GM23338 (cell line): ENCODE measurements at regions not wholly inside any gene's neighbourhood (a gene's known extent, or its start where the extent isn't known, plus 50 kb on each side); places are given as distances from the start of the nearest gene placed in this dataset.

Experiments used
- ATAC-seq: fragments of 200-7000 bp; cut with Tn5 transposase; 3 replicates; pipeline ENCODE4 v1.9.1; 2020
- DNase-seq: peaks from one replicate; pipeline ENCODE4 v3.0.0-alpha.2; 2015; ENCODE audit warnings: low spot score
- H2AFZ ChIP-seq: fragments of 200-600 bp; sonication (generic); 2 replicates; pipeline ENCODE4 v1.8.0; 2016; ENCODE audit warnings: antibody characterized with exemption, mild to moderate bottlenecking, moderate library complexity
- H3F3A ChIP-seq: fragments of 200-600 bp; sonication (generic); replicated peaks from 2 replicates; pipeline ENCODE4 v1.8.0; 2017; ENCODE audit warnings: antibody characterized with exemption, mixed run types, low read depth
- H3K27ac ChIP-seq: fragments of 200-600 bp; sonication (generic); 2 replicates; pipeline ENCODE4 v1.6.1; 2016; ENCODE audit warnings: low read depth
- H3K27me3 ChIP-seq: fragments of 200-600 bp; sonication (generic); 2 replicates; pipeline ENCODE4 v1.8.0; 2016; ENCODE audit warnings: mild to moderate bottlenecking, mixed run types, moderate library complexity; ENCODE audit not compliant: insufficient read depth
- H3K36me3 ChIP-seq: fragments of 200-600 bp; sonication (generic); 2 replicates; pipeline ENCODE4 v1.8.0; 2016; ENCODE audit warnings: mild to moderate bottlenecking; ENCODE audit not compliant: insufficient read depth
- H3K4me1 ChIP-seq: fragments of 200-600 bp; sonication (generic); 2 replicates; pipeline ENCODE4 v1.8.0; 2016; ENCODE audit warnings: mild to moderate bottlenecking, moderate library complexity; ENCODE audit not compliant: insufficient read depth
- H3K4me2 ChIP-seq: fragments of 200-600 bp; sonication (generic); 2 replicates; pipeline ENCODE4 v1.7.1; 2017; ENCODE audit warnings: mixed run types
- H3K4me3 ChIP-seq: fragments of 200-600 bp; sonication (generic); 2 replicates; pipeline ENCODE4 v1.6.1; 2016; ENCODE audit warnings: mixed run types
- H3K79me2 ChIP-seq: fragments of 200-600 bp; sonication (generic); replicated peaks from 2 replicates; pipeline ENCODE4 v1.8.0; 2017; ENCODE audit warnings: mild to moderate bottlenecking; ENCODE audit not compliant: insufficient read depth
- H3K9me2 ChIP-seq: fragments of 200-600 bp; sonication (generic); 2 replicates; pipeline ENCODE4 v1.8.0; 2017; ENCODE audit not compliant: insufficient read depth
- H4K20me1 ChIP-seq: fragments of 200-600 bp; sonication (generic); replicated peaks from 2 replicates; pipeline ENCODE4 v1.8.0; 2017; ENCODE audit warnings: mild to moderate bottlenecking; ENCODE audit not compliant: insufficient read depth
- H3K27ac Mint-ChIP-seq: 2 replicates; pipeline ENCODE4 v1.8.0; 2020; ENCODE audit warnings: inconsistent platforms, mild to moderate bottlenecking, moderate library complexity, mixed read lengths
- H3K27me3 Mint-ChIP-seq: 3 replicates; pipeline ENCODE4 v1.8.0; 2022; ENCODE audit warnings: low read depth, mild to moderate bottlenecking, moderate library complexity, mixed read lengths, inconsistent platforms; ENCODE audit not compliant: insufficient read depth, poor library complexity
- H3K36me3 Mint-ChIP-seq: 3 replicates; pipeline ENCODE4 v1.8.0; 2021; ENCODE audit warnings: low read depth, mild to moderate bottlenecking, inconsistent platforms, moderate library complexity, mixed read lengths
- H3K4me1 Mint-ChIP-seq: 3 replicates; pipeline ENCODE4 v1.8.0; 2020; ENCODE audit warnings: mild to moderate bottlenecking, inconsistent platforms, mixed read lengths
- H3K4me3 Mint-ChIP-seq: 3 replicates; pipeline ENCODE4 v1.8.0; 2021; ENCODE audit warnings: moderate library complexity, mild to moderate bottlenecking, inconsistent platforms, mixed read lengths
- H3K9me3 Mint-ChIP-seq: 3 replicates; pipeline ENCODE4 v1.8.0; 2020; ENCODE audit warnings: moderate library complexity, mild to moderate bottlenecking, inconsistent platforms, mixed read lengths
- CREB1 ChIP-seq: fragments of 250-450 bp; sonication (Bioruptor Pico); IDR thresholded peaks from 2 replicates; pipeline ENCODE4 v1.5.0; 2020; ENCODE audit warnings: low read depth, mild to moderate bottlenecking, moderate library complexity
- ETS1 ChIP-seq: IDR thresholded peaks from 2 replicates; pipeline ENCODE4 v1.6.1; 2016; ENCODE audit warnings: antibody characterized with exemption
- EZH2 ChIP-seq: fragments of 200-600 bp; sonication (generic); IDR thresholded peaks from one replicate; pipeline ENCODE4 v1.8.0; 2017; ENCODE audit warnings: antibody characterized with exemption, mild to moderate bottlenecking, low read depth; ENCODE audit not compliant: unreplicated experiment
- EZH2phosphoT487 ChIP-seq: fragments of 200-600 bp; sonication (generic); IDR thresholded peaks from one replicate; pipeline ENCODE4 v1.8.1; 2018; ENCODE audit warnings: antibody characterized with exemption; ENCODE audit not compliant: unreplicated experiment
- JUNB ChIP-seq: IDR thresholded peaks from one replicate; pipeline ENCODE4 v1.6.1; 2016; ENCODE audit warnings: antibody characterized with exemption; ENCODE audit not compliant: unreplicated experiment
- NANOG ChIP-seq: IDR thresholded peaks from 2 replicates; pipeline ENCODE4 v1.6.1; 2016; ENCODE audit warnings: antibody characterized with exemption, borderline replicate concordance
- POLR2AphosphoS5 ChIP-seq: IDR thresholded peaks from 2 replicates; pipeline ENCODE4 v1.6.1; 2016; ENCODE audit warnings: antibody characterized with exemption, low read depth
- STAT1 ChIP-seq: IDR thresholded peaks from one replicate; pipeline ENCODE4 v1.6.1; 2016; ENCODE audit warnings: antibody characterized with exemption; ENCODE audit not compliant: unreplicated experiment
- ZNF114 ChIP-seq: fragments of 250-450 bp; sonication (Bioruptor Pico); IDR thresholded peaks from 2 replicates; pipeline ENCODE4 v1.5.0; 2020; ENCODE audit warnings: mild to moderate bottlenecking, moderate library complexity
- ZNF331 ChIP-seq: fragments of 250-450 bp; sonication (Bioruptor Pico); IDR thresholded peaks from 2 replicates; pipeline ENCODE4 v1.5.0; 2020; ENCODE audit warnings: low read depth, mild to moderate bottlenecking, moderate library complexity
- TF ChIP-seq, protein P1 (sequence below), 2 experiments: fragments of 200-600 bp in 1 of 2; sonication (generic) in 1 of 2; conservative IDR thresholded peaks; 2 replicates each; pipeline versions ENCODE4 v1.5.1 to v1.6.1; 2016 to 2017; ENCODE audit warnings: antibody characterized with exemption in 2 of 2, low read depth in 2 of 2, mild to moderate bottlenecking in 2 of 2, moderate library complexity in 1 of 2
- TF ChIP-seq, protein P2 (sequence below): IDR thresholded peaks from one replicate; pipeline ENCODE4 v1.6.1; 2018; ENCODE audit warnings: antibody characterized with exemption; ENCODE audit not compliant: unreplicated experiment
- TF ChIP-seq, protein P3 (sequence below): fragments of 250-450 bp; sonication (Bioruptor Pico); IDR thresholded peaks from 2 replicates; pipeline ENCODE4 v1.5.0; 2020; ENCODE audit warnings: mild to moderate bottlenecking, moderate library complexity

DNA sequence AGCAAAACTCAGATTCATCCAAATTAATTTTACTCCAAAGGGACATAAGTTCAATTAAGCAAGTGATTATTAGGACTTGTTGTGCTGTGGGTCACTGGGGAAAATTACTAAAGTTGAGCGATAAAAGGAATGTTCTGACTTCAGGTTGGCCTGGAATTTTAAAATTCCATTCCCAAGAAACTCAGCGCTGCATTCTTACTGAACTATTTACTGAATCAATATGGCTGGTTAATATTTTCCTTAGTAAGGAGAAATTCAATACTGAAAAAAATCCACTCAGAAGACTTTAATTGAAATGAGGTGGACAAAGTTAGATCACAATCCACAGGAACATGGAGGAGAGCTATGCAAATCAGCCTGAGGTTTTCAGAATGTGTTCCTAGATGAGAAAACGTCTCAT lies 578.9 kb upstream of the NR5A2 start:
- peaks cover 4% of the 10 kb centered on the region for H3K27me3 Mint-ChIP-seq
- Histone ChIP-seq H3K4me1 (no peaks in the 10 kb centered on the region; the same call in 1 of the 2 replicates), H2AFZ (no peak overlapping the region), H3K27me3 (no peaks in the 10 kb centered on the region), H3K36me3 (no peaks in the 10 kb centered on the region), H3K9me2 (peaks cover 15% of the 10 kb centered on the region), H3K27ac (no peak overlapping the region), H3F3A (no peaks in the 10 kb centered on the region), H3K4me2 (no peak overlapping the region), H4K20me1 (no peaks in the 10 kb centered on the region), H3K79me2 (no peaks in the 10 kb centered on the region), H3K4me3 (no peak overlapping the region)
- H3K4me3 Mint-ChIP-seq, result no peak overlapping the region
- ATAC-seq (no peak), DNase-seq (no peak)
- H3K27ac Mint-ChIP-seq, result no peak overlapping the region
- H3K9me3 Mint-ChIP-seq, result peaks cover 2% of the 10 kb centered on the region; the same call in 1 of the 3 replicates
- H3K36me3 Mint-ChIP-seq, result no peaks in the 10 kb centered on the region
- TF ChIP-seq STAT1 (no peak), POLR2AphosphoS5 (no peak), ETS1 (no peak), ZNF114 (CRISPR knock-in tag) (no peak), EZH2phosphoT487 (no peak), JUNB (no peak), ZNF331 (CRISPR knock-in tag) (no peak), NANOG (no peak), EZH2 (no peak), CREB1 (CRISPR knock-in tag) (no peak)
- TF ChIP-seq, protein P1, sequence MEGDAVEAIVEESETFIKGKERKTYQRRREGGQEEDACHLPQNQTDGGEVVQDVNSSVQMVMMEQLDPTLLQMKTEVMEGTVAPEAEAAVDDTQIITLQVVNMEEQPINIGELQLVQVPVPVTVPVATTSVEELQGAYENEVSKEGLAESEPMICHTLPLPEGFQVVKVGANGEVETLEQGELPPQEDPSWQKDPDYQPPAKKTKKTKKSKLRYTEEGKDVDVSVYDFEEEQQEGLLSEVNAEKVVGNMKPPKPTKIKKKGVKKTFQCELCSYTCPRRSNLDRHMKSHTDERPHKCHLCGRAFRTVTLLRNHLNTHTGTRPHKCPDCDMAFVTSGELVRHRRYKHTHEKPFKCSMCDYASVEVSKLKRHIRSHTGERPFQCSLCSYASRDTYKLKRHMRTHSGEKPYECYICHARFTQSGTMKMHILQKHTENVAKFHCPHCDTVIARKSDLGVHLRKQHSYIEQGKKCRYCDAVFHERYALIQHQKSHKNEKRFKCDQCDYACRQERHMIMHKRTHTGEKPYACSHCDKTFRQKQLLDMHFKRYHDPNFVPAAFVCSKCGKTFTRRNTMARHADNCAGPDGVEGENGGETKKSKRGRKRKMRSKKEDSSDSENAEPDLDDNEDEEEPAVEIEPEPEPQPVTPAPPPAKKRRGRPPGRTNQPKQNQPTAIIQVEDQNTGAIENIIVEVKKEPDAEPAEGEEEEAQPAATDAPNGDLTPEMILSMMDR (conservative IDR thresholded peaks at IDR 0.05; ENCODE audit: low read depth in 2 of 2), result no peak
- TF ChIP-seq, protein P2, sequence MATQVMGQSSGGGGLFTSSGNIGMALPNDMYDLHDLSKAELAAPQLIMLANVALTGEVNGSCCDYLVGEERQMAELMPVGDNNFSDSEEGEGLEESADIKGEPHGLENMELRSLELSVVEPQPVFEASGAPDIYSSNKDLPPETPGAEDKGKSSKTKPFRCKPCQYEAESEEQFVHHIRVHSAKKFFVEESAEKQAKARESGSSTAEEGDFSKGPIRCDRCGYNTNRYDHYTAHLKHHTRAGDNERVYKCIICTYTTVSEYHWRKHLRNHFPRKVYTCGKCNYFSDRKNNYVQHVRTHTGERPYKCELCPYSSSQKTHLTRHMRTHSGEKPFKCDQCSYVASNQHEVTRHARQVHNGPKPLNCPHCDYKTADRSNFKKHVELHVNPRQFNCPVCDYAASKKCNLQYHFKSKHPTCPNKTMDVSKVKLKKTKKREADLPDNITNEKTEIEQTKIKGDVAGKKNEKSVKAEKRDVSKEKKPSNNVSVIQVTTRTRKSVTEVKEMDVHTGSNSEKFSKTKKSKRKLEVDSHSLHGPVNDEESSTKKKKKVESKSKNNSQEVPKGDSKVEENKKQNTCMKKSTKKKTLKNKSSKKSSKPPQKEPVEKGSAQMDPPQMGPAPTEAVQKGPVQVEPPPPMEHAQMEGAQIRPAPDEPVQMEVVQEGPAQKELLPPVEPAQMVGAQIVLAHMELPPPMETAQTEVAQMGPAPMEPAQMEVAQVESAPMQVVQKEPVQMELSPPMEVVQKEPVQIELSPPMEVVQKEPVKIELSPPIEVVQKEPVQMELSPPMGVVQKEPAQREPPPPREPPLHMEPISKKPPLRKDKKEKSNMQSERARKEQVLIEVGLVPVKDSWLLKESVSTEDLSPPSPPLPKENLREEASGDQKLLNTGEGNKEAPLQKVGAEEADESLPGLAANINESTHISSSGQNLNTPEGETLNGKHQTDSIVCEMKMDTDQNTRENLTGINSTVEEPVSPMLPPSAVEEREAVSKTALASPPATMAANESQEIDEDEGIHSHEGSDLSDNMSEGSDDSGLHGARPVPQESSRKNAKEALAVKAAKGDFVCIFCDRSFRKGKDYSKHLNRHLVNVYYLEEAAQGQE, result no peak
- TF ChIP-seq, protein P3, sequence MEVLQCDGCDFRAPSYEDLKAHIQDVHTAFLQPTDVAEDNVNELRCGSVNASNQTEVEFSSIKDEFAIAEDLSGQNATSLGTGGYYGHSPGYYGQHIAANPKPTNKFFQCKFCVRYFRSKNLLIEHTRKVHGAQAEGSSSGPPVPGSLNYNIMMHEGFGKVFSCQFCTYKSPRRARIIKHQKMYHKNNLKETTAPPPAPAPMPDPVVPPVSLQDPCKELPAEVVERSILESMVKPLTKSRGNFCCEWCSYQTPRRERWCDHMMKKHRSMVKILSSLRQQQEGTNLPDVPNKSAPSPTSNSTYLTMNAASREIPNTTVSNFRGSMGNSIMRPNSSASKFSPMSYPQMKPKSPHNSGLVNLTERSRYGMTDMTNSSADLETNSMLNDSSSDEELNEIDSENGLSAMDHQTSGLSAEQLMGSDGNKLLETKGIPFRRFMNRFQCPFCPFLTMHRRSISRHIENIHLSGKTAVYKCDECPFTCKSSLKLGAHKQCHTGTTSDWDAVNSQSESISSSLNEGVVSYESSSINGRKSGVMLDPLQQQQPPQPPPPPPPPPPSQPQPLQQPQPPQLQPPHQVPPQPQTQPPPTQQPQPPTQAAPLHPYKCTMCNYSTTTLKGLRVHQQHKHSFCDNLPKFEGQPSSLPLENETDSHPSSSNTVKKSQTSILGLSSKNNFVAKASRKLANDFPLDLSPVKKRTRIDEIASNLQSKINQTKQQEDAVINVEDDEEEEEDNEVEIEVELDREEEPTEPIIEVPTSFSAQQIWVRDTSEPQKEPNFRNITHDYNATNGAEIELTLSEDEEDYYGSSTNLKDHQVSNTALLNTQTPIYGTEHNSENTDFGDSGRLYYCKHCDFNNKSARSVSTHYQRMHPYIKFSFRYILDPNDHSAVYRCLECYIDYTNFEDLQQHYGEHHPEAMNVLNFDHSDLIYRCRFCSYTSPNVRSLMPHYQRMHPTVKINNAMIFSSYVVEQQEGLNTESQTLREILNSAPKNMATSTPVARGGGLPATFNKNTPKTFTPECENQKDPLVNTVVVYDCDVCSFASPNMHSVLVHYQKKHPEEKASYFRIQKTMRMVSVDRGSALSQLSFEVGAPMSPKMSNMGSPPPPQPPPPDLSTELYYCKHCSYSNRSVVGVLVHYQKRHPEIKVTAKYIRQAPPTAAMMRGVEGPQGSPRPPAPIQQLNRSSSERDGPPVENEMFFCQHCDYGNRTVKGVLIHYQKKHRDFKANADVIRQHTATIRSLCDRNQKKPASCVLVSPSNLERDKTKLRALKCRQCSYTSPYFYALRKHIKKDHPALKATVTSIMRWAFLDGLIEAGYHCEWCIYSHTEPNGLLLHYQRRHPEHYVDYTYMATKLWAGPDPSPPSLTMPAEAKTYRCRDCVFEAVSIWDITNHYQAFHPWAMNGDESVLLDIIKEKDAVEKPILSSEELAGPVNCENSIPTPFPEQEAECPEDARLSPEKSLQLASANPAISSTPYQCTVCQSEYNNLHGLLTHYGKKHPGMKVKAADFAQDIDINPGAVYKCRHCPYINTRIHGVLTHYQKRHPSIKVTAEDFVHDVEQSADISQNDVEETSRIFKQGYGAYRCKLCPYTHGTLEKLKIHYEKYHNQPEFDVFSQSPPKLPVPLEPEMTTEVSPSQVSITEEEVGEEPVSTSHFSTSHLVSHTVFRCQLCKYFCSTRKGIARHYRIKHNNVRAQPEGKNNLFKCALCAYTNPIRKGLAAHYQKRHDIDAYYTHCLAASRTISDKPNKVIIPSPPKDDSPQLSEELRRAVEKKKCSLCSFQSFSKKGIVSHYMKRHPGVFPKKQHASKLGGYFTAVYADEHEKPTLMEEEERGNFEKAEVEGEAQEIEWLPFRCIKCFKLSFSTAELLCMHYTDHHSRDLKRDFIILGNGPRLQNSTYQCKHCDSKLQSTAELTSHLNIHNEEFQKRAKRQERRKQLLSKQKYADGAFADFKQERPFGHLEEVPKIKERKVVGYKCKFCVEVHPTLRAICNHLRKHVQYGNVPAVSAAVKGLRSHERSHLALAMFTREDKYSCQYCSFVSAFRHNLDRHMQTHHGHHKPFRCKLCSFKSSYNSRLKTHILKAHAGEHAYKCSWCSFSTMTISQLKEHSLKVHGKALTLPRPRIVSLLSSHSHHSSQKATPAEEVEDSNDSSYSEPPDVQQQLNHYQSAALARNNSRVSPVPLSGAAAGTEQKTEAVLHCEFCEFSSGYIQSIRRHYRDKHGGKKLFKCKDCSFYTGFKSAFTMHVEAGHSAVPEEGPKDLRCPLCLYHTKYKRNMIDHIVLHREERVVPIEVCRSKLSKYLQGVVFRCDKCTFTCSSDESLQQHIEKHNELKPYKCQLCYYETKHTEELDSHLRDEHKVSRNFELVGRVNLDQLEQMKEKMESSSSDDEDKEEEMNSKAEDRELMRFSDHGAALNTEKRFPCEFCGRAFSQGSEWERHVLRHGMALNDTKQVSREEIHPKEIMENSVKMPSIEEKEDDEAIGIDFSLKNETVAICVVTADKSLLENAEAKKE (CRISPR knock-in tag), result no peak
- peaks cover 10% of the 10 kb centered on the region for H3K4me1 Mint-ChIP-seq
